ENCODE measurements at regions not wholly inside any gene's neighbourhood (a gene's known extent, or its start where the extent isn't known, plus 50 kb on each side); places are given as distances from the start of the nearest gene placed in this dataset.

- Mint-ChIP-seq H3K27ac (no peak overlapping the region), H3K4me1 (ENCODE audit: low read depth) (peaks cover 3% of the 10 kb centered on the region), H3K27me3 (peaks cover 10% of the 10 kb centered on the region), H3K36me3 (ENCODE audit: insufficient read depth) (no peaks in the 10 kb centered on the region), H3K4me3 (ENCODE audit: low read depth) (no peak overlapping the region), H3K9me3 (ENCODE audit: low read depth) (peaks cover 3% of the 10 kb centered on the region)
- DNase-seq (ENCODE audit: low spot score, unreplicated experiment): no peak
- TF ChIP-seq CTCF (IDR thresholded peaks at IDR 0.05; ENCODE audit: unreplicated experiment): no peak
These were observed 267.8 kb downstream of the PMP22 start for GRCh38 chr17:14997290-14997689.

GRCh38 chr17:14986127-14986526, 279.0 kb downstream of the PMP22 start:
- no peaks in the 10 kb centered on the region for H3K36me3 Mint-ChIP-seq (ENCODE audit: insufficient read depth)
- no peaks in the 10 kb centered on the region for H3K4me1 Mint-ChIP-seq (ENCODE audit: low read depth)
- H3K4me3 Mint-ChIP-seq (ENCODE audit: low read depth): no peak overlapping the region
- H3K27ac Mint-ChIP-seq: no peak overlapping the region
- no peak for TF ChIP-seq CTCF (IDR thresholded peaks at IDR 0.05; ENCODE audit: unreplicated experiment)
- H3K27me3 Mint-ChIP-seq: peaks cover 12% of the 10 kb centered on the region
- no peak for DNase-seq (ENCODE audit: low spot score, unreplicated experiment)
- H3K9me3 Mint-ChIP-seq (ENCODE audit: low read depth): peaks cover 3% of the 10 kb centered on the region

GRCh38 chr17:14972844-14973243, 292.3 kb downstream of the PMP22 start:
- no peak for TF ChIP-seq CTCF (IDR thresholded peaks at IDR 0.05; ENCODE audit: unreplicated experiment)
- Mint-ChIP-seq H3K27me3 (peaks cover 11% of the 10 kb centered on the region), H3K36me3 (ENCODE audit: insufficient read depth) (peaks cover 1% of the 10 kb centered on the region), H3K9me3 (ENCODE audit: low read depth) (peaks cover 27% of the 10 kb centered on the region), H3K27ac (no peak overlapping the region), H3K4me3 (ENCODE audit: low read depth) (no peak overlapping the region), H3K4me1 (ENCODE audit: low read depth) (peaks cover 1% of the 10 kb centered on the region)
- no peak for DNase-seq (ENCODE audit: low spot score, unreplicated experiment)

GRCh38 chr17:14971054-14971453, 294.1 kb downstream of the PMP22 start:
- Mint-ChIP-seq H3K36me3 (ENCODE audit: insufficient read depth) (peaks cover 1% of the 10 kb centered on the region), H3K4me1 (ENCODE audit: low read depth) (peaks cover 1% of the 10 kb centered on the region), H3K27me3 (peaks cover 7% of the 10 kb centered on the region), H3K9me3 (ENCODE audit: low read depth) (peaks cover 27% of the 10 kb centered on the region), H3K4me3 (ENCODE audit: low read depth) (no peak overlapping the region), H3K27ac (no peak overlapping the region)
- DNase-seq (ENCODE audit: low spot score, unreplicated experiment): no peak
- no peak for TF ChIP-seq CTCF (IDR thresholded peaks at IDR 0.05; ENCODE audit: unreplicated experiment)

GRCh38 chr17:14959106-14959648, 305.9 kb downstream of the PMP22 start:
- Mint-ChIP-seq H3K4me1 (ENCODE audit: low read depth) (peaks cover 5% of the 10 kb centered on the region), H3K27ac (no peak overlapping the region), H3K4me3 (ENCODE audit: low read depth) (no peak overlapping the region), H3K9me3 (ENCODE audit: low read depth) (no peaks in the 10 kb centered on the region), H3K27me3 (peaks cover 20% of the 10 kb centered on the region), H3K36me3 (ENCODE audit: insufficient read depth) (no peaks in the 10 kb centered on the region)
- no peak for DNase-seq (ENCODE audit: low spot score, unreplicated experiment)
- no peak for TF ChIP-seq CTCF (IDR thresholded peaks at IDR 0.05; ENCODE audit: unreplicated experiment)
